ENCODE measurements at regions not wholly inside any gene's neighbourhood (a gene's known extent, or its start where the extent isn't known, plus 50 kb on each side); places are given as distances from the start of the nearest gene placed in this dataset.
"Not testable (repeated sequence)": the region's sequence is repeated elsewhere in the genome, so short reads cannot be mapped to it uniquely, and the experiment has no call there.

DNA sequence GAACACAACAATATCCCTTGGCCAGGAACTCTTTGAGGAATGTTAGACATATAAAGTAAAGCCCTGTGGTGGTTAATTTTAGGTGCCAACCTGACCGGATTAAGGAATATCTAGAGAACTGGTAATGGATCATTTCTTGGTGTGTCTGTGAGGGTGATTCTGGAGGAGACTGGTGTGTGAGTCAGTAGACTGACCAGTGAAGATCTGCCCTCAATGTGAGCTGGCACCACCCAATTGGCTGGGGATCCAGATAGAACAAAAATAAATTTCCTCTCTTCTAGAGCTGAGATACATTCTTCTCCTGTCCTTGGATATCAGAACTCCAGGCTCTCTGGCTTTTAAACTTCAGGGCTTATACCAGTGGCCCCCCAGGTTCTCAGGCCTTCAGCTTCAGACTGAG is 56.2 kb upstream of the TNPO1 start:
- no peak for DNase-seq (ENCODE audit: low read depth, low spot score)

DNA sequence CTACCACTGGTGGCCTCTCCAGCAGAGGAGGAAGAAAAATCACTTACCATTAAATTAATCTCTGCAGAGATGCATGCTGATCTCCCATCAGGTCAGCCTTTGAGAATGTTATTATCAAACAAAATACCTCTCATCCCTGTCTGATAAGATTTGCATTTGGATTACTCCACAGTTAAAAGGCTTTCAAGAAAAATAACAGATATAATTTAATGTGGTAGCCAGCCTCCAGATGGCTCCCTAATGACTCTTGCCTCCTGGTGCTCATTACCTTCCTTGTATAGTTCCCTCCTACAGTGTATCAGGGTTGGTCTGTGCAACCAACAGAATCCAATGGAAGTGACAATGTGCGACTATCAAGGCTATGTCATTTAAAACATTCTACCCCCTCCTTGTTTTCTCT is 63.6 kb upstream of the TNPO1 start:
- DNase-seq (ENCODE audit: low read depth, low spot score), result no peak

DNA sequence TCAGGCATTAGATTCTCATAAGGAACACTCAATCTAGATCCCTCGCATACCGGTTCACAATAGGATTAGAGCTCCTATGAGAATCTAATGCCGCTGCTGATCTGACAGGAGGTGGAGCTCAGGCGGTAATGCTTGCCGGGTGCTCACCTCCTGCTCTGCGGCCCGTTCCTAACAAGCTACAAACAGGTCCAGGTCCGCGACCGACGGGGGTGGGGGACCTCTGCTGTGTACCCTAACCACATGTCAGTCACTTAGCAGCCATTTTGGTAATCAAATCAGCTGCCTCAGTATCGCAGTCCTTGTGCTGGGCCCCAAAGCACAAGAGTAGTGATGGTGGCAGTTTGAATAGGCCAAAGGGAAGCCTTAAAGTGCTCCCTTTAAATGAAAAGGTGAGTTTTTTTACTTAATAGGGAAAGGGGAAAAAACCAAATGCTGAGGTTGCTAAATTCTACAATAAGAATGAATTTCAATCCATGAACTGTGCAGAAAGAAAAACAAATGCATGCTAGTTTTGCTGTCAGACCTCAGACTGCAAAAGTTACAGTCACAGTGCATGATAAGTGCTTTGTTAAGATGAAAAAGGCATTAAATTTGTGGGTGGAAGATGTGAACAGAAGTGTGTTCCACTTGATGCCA is 67.0 kb upstream of the TNPO1 start:
- no peak for DNase-seq (ENCODE audit: low read depth, low spot score)

DNA sequence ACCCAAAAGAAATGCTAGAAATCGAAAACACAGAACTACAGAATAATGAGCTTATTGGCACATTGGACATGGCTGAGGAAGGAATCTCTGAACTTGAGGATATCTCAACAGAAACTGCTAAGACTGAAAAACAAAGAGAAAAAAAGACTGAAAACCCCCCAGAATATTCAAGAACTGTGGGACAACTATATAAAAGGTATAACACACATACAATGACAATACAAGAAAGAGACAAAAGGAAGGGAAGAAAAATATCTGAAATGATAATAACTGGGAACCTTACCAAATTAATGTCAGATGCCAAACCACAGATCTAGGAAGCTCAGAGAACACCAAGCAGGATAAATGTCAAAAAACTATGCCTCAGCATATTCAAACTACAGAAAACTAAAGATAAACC is 68.6 kb upstream of the TNPO1 start:
- no peak for DNase-seq (ENCODE audit: low read depth, low spot score)

DNA sequence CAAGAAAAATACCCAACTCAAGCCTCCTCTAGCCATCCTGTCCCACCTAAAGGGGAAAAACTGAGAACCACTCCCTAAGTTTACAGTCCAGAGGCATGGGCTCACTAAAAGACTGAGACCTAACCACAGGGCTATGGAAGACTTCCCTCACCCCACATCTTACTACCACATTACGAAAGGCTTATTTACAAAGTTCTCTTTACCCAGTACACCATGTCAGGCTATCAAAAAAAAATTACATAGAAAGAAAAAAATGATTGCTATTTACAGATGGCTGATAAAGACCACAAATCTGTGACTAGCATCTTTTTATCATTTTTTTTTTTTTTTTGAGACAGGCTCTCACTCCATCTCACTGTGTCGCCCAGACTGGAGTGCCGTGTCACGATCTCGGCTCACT is 69.7 kb upstream of the TNPO1 start:
- DNase-seq (ENCODE audit: low read depth, low spot score), result no peak

DNA sequence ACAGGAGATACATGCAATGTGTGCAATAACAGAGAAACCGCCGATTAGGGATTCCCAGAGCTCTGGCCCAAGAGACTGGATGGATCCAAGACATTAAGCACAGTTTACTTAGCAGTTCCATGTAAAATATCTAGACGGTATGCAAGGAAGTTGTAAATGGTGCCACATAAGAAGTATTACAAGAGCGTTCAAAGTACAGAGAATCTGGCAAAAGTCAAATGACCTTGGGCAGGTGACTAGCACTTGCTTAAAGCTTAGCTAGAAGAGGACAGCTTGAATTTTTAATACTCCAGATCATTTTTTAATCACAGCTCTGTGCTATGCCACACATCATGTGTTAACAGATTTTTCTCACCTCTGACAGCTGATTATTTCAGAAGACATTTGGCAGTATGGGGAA is 72.3 kb upstream of the TNPO1 start:
- no peak for DNase-seq (ENCODE audit: low read depth, low spot score)

DNA sequence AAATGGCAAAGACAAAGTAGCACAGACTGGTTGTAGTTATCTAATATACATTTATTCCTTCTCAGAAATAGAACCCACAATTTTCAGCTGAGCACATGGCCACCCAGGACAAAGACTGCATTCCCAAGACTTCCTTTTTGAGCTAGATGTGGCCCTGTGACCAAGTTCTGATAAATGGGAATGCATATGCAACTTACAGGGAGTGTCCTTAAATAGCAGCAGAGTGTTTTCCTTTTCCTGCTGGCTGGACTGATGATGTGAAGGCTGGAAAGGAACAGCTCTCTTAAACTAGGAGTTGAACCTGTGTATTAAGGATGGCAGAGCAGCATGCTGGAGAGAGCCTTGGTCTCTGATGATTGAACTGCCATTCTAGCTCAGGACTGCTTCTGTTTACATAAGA is 74.7 kb upstream of the TNPO1 start:
- DNase-seq (ENCODE audit: low read depth, low spot score), result no peak

DNA sequence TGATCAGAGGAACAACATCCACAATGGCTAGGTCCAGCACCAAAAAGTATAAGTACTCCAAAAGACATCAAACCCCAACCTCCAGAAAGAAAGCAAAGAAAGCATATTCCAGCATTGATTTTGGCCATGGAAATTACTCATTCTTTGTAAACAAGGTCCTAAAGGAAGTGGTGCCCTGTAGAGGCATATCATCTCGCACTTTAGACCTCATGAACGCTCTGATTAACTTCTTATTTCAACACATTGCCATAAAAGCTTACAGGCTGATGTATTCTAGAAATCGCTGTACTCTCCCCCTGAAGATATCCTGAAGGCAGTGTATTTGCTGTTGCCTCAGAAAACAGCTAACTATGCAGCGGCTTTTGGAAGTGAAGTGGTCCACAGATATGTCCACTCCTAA is 82.7 kb upstream of the TNPO1 start:
- DNase-seq (ENCODE audit: low read depth, low spot score), result no peak

DNA sequence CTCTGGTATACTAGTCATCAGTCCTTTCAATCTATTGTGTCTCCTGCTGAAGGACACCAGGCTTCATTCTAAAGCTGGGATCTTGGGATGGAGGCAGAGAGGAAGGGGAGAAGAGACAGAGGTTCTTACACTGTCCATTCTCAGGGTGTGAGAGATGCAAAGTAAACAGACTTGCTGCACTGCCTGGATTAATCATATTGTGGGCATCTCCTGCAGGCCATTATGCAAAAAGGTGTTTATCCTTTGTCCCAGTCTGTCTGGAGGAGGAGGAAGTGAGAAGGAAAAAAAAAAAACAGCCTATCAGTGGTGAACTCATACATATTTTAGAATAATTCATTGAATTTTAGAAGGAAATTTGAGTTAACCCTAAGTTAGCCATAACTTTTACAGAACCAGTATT is 92.9 kb upstream of the TNPO1 start:
- no peak for DNase-seq (ENCODE audit: low read depth, low spot score)

DNA sequence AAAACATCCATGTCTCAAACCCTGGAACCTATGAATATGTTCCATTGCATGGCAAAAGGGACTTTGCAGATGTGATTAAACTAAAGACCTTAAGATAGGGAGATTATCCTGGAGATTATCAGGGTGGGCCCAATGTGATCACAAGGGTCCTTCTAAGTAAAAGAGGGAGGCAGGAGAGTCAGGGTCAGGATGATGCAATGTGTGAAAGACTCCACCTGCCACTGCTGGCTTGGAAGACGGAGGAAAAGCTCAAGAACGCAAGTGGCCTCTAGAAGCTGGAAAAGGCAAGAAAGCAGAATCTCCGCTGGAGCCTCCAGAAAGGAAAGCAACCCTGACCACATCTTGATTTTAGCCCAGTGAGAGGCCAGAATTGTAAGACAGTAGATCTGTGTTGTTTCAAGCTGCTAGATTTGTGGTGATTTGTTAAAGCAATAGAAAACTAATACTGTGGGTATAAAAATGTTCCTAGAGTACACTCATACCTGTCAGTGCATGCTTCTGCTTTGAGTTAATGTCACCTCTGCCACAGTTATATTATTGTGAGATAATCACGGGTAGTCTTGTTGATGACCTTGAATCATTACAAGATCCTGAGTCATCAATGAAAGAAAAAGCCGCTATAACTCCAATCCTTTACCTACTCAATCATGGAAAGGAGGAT is 93.5 kb upstream of the TNPO1 start:
- DNase-seq (ENCODE audit: low read depth, low spot score), result no peak

DNA sequence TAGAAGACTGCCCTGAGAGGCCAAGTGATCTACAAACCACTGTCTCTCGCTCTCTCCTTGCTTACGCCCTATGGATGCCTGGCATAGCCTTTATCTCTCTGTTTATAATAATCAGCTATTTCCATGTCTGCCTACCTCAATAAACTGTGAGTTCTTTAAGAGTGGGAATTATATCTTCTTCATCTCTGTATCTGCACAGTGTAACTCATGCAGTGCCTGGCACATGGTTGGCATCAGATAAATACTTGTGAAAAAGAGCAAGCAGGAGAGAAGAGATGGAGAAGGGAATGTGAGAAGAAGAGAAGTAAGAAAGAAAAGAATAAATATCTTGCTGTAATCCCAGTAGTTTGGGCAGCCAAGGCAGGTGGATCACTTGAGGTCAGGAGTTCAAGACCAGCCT is 94.6 kb upstream of the TNPO1 start:
- no peak for DNase-seq (ENCODE audit: low read depth, low spot score)

DNA sequence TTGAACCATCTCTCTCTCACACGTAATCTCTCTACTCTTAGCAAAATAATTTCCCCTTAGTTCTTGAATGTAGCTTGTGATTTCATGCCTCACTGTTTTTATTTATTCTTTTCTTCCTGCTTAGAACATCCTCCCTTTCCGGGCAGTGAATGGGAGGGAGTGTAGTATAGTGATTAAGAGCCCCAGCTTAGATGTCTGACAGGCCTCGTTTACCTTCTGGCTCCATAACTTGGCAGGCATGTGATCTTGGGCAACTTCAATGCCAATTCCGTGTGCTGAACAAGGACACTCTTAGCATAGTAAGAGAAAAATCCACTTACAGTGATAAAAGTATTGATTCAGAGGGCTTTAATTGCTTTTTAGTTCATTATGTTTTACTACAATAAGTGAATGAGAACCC is 96.3 kb upstream of the TNPO1 start:
- no peak for DNase-seq (ENCODE audit: low read depth, low spot score)

DNA sequence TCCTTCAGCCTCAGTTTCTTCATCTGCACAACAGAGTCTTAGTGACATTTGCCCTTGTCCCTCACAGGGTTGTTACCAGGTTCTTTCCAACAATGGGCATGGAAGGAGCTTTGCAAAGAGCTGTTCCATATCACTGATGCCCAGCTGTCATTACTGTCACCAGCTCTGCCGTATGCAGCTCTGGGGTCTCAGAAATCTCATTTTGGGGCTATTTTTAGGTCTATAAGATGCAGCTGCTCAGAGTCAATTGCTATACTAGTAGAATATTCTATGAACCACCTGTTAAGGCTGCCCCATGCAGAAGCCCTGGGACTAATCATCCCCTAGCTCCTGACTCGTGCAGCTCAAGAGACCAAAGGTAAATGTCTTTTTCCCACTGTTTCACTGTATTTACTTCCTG is 105.1 kb upstream of the TNPO1 start:
- DNase-seq (ENCODE audit: low read depth, low spot score), result no peak

DNA sequence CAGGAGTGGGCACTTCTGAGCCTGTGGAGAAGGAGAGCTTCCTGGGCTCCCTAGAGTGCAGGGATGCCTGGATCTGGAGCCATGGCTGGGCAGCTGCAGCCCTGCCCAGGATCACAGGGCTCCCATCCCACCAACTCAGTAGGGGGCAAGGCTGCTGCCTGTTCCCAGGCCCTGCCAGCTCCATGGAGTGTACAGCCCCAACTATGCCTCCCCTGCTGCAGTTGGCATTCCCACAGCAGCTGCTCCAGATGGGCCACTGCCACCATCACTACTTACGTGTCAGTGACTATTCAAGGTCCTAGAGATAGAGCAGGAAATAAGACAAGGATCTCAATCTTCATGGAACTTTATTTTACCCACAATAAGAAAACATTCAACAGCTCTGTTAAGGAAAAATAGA is 107.1 kb upstream of the TNPO1 start:
- no peak for DNase-seq (ENCODE audit: low read depth, low spot score)

DNA sequence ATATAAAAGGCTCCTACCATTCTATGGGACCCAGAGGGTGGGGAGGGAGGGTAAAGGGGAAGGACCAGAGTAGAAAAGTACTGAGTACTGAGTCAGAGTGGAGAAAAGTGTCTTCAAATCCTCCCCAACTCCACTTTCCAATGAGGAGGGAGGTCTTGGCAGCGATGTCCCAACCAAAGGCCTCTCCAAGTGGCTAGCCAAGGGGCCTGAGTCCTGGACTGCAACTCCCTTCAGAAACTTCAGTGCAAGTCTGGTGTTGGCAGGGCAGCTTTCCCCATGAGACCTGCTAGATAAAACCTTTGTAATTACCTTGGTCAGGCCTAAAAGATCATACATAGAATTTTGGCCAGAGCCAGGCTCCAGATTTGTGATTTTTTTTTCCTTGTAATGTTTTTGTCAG is 111.3 kb upstream of the TNPO1 start:
- DNase-seq (ENCODE audit: low read depth, low spot score), result no peak

DNA sequence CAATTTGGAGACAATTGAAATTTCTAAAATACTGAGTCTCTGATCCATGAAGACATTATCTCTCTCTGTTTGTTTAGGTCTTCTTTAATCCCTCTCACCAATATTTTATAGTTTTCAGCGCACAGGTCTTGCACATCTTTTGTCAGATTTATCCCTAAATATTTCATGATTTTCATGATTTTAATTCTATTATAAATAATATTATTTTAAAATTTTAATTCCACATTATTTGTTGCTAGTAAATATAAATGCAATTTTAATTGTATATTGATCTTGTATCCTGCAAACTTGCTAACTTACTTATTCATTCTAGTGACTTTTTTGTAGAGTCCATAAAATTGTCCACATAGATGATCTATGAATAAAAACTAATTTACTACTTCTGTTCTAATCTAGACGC is 112.6 kb upstream of the TNPO1 start:
- DNase-seq (ENCODE audit: low read depth, low spot score), result no peak

DNA sequence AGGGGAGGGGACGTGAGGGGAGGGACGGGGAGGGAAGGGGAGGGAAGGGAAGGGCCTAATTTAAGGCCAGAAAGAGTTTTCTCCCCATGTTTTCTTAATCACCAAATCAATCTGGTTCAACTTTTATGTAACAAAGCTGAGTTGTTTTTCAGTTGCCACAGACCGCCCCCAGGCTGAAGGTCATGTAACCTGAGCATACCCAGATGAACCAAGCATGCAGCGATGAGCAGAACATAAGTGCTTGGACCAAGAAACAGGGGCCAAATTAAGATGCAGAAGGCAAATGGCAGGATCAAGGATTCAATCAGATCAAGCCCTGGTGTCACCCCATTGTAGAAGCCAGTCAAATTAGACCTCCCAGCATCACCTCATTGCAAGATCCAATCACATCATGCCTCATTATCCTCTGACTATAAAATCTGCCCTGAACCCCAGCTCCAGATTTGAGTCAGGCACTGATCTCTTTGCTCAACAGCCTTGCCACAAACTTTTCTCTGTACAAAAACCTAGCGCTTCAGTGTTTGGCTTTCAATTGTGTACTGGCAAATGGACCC is 113.5 kb upstream of the TNPO1 start:
- DNase-seq (ENCODE audit: low read depth, low spot score), result no peak

DNA sequence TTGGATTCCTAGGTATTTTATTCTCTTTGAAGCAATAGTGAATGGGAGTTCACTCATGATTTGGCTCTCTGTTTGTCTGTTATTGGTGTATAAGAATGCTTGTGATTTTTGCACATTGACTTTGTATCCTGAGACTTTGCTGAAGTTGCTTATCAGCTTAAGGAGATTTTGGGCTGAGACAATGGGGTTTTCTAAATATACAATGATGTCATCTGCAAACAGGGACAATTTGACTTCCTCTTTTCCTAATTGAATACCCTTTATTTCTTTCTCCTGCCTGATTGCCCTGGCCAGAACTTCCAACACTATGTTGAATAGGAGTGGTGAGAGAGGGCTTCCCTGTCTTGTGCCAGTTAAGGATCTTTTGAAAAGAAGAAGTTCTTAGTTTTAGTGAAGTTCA is 114.4 kb upstream of the TNPO1 start:
- DNase-seq (ENCODE audit: low read depth, low spot score), result not testable (repeated sequence)

DNA sequence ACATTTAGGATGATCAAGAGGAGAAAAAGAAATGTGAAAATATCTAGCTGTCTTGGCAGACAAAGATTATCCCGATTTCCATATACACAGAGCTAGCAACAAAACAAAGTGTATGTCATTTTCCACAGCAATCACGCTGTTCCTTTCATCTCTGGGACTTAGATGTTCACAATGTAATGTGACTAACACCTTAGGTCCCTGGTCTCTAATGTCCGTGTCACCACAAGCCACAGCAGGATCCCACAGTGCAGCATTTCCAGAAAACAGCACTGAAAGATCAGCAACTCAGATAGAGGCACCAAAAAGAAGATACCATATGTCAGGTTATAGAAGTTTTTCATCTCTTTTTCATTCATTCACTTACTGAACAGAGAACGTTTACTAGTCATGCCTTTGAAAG is 118.0 kb upstream of the TNPO1 start:
- no peak for DNase-seq (ENCODE audit: low read depth, low spot score)

DNA sequence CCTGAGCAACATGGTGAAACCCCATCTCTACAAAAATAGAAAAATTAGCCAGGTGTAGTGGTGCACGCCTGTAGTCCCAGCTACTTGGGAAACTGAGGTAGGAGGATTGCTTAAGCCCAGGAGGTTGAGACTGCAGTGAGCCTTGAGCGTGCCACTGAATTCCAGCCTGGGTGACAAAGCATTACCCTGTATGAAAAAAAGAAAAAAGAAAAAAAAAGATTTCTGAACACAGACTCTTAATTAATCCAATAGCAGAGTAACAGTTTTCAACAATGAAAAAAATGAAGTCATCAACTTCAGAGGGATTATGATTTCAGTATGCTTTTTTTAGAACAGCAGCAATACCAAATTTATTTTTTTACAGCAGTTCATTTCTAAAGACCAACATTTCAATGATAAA is 118.8 kb upstream of the TNPO1 start:
- no peak for DNase-seq (ENCODE audit: low read depth, low spot score)

DNA sequence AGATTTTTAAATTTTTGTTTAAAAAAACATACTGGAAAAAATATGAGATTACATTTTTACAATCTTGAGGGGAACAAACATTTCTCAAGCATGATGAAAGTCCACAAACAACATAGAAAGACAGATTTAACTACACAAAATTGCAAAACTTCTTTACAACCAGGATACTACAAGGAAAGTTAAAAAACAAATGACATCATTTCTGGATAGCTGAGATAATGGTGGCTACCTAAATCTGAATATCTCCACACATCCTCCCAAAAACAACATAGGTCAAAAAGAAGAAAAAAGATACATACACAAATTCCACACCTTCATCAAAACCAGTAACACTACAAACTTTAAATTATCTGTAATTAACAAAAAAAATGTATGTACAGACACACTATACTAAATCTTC is 120.8 kb upstream of the TNPO1 start:
- no peak for DNase-seq (ENCODE audit: low read depth, low spot score)

DNA sequence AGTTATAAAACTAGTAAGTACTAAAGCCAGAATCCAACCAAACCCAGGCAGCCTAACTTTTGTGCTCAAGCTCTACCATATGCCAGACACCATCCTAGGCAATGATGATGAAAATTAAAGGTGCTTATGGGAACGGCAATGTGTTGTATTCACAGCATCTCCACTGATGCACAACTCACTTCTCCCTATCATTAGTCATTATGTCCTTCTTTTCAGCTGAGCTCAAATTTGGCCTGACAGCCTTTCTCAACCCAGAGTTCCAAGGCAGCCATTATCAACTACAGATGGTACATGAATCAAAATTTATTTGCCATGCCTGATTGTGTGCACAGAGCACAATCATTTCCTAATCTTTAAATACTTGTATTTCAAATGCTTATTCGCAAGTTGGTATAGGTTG is 121.6 kb upstream of the TNPO1 start:
- no peak for DNase-seq (ENCODE audit: low read depth, low spot score)

DNA sequence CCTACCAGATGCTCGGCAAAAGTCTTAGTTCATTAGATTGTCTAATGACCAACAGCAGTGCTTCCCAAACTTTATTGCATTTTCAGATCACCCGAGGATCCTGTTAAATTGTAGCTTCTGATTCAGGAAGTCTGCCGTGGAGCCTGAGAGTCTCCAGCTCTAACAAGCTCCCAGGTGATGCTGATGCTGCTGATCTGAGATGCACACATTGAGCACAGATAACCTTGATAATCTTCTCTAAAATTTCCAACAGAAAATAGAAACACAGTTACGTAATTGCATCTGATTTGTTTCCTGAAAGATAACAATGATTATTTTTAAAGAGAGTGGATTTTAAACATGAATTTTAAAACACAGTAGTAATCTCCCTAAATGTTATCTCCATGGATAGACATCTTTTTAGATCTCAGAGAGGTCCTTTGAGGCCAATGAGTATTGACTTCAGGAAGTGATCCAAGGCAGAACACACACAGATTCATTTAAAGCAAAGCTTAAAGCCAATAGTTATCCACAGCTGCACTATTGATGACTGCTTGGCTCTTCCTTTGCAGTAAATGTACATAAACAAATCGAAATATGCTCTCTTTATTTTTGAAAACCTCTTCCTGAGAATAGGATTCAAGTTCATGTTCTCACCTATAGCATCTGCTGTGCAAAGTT is 122.8 kb upstream of the TNPO1 start:
- no peak for DNase-seq (ENCODE audit: low read depth, low spot score)

Measured in smooth muscle cell of the brain vasculature (primary cell).